NCI-H1436 treated with DMSO at 0.1 percent for 48 hours (cell line): ENCODE measurements at regions not wholly inside any gene's neighbourhood (a gene's known extent, or its start where the extent isn't known, plus 50 kb on each side); places are given as distances from the start of the nearest gene placed in this dataset.

Experiments
- DNase-seq: peaks from one replicate; lab custom pipeline; 2025; lab: John Stamatoyannopoulos, UW

GRCh38 chr1:239539051-239539450, 152.7 kb downstream of the CHRM3 start:
- DNase-seq = no peak

DNA sequence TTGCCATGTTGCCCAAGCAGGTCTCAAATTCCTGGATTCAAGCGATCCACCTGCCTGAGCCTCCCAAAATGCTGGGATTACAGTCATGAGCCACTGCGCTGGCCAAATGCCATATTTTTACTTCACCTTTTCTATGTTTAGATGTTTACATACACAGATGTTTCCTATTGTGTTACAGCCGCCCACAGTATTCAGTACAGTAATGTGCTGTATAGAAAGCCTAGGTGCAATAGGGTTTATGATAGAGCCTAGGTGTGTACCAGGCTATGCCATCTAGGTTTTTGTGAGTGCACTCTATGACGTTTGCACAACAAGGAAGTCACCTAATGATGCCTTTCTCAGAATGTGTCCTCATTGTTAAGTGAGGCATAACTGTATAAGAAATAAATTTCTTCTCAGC, 153.4 kb downstream of the CHRM3 start:
- DNase-seq = no peak

- DNase-seq = no peak
Measured at GRCh38 chr1:239543873-239544272, 157.5 kb downstream of the CHRM3 start.

DNA sequence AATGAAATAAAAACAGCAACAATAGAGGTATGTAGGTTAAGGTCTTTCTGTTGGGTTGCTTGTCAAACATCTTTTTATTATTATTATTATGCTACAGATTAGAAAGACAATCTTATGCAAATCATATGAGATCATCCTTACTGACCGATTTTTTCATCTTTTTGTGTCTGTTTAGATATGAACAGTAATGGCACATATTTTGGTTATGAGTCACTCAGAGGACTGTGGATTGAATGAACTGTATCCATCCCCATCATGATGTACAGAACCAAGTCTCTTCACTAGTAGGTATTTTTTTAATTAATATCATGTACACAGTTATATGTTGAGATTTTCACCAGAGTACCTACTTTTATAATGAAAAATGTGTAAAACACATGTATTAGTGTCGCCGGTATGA, 159.1 kb downstream of the CHRM3 start:
- no peak for DNase-seq

DNA sequence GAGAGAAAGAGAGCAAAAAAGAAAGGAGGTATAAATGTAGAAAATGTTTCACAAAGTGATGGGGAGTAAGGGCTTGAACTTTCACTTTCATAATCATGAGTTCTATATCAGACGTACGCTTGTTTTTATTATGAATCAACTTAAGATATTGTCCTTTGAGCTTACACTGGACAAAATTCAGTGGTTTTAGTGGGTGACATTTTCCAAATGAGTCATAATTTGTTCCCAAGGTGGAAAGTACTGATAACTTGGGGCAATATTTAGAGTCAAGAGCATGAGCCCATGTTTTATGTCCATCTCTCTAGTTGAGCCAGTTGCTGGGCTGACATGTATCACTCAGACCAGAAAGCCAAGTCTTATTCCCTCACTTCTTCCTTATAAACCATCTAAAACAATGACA, 161.6 kb downstream of the CHRM3 start:
- no peak for DNase-seq

- DNase-seq = no peak
Measured at GRCh38 chr1:239550178-239550577, 163.8 kb downstream of the CHRM3 start.

DNA sequence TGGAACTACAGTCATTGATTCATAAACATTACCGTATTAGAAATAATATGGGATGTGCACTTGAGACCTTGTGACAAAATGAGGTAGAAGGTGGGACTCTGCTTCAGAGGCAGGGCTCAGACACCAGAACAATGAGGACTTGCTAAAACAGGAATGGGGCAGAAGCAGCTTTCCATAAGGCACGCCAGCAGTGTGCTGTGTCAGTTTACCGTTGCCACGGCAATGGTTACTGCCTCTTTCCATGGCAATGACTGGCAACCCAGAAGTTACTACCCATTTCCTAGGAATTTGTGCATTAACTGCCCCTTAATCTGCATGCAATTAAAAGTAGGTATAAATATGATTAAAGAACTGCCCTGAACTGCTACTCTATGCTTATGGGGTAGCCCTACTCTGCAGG, 169.0 kb downstream of the CHRM3 start:
- no peak for DNase-seq

DNA sequence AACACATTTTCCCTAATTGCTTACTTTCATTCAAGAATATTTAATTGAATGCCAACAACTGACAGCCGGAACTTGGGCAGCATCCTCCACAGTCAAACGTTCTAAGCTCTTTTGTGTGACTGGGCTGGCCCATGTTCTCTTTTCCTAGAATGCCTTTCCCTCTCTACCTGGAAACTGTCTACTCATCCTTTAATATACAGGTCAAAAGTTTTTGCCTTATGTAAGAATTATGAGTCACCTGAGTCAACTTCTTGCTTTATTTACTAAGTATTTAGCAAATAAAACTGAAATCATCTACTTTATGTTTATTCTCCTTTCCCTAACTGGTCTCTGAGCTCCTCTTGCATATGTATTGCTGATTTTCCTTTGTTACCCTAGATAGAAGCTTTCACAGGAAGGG, 172.2 kb downstream of the CHRM3 start:
- no peak for DNase-seq

DNA sequence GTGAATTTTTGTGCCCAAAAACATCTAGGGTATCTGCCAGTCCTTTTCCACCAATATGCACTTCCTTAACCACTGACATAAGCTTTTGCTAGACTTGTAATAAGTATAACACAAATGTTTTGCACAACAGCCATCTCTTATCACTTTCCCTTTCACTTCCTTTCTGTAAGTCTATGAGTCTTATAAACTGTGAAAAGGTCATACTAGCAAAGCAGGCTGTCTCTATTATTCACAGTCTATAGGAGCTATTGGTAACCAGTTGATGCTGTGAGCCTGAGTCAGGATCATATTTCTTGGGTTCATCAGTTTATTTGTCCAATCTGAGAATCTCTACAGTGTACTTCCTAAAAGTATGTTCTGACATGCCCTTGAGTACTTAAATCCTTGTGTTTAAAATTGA, 172.6 kb downstream of the CHRM3 start:
- DNase-seq = no peak

GRCh38 chr1:239560921-239561320, 174.6 kb downstream of the CHRM3 start:
- no peak for DNase-seq

GRCh38 chr1:239562095-239562494, 175.7 kb downstream of the CHRM3 start:
- no peak for DNase-seq

DNA sequence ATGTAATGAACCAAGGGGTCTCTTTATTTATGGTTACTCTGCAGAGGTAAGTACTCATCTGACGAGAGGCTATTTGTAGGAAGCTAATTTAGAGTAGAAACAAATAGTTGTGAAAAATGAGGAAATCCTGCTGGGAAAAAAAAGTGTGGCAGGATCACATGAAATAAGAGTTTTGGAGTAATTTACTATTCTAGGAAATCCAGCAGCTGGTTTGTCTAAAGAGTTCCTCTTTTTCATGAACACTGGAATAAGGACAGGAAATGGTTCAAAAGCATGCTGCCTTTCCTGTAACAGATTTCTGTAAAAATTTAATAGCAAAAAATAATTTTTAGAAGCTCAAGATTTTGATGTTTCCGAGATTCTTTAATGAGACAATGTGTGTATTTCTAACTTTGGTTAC, 177.3 kb downstream of the CHRM3 start:
- no peak for DNase-seq

DNA sequence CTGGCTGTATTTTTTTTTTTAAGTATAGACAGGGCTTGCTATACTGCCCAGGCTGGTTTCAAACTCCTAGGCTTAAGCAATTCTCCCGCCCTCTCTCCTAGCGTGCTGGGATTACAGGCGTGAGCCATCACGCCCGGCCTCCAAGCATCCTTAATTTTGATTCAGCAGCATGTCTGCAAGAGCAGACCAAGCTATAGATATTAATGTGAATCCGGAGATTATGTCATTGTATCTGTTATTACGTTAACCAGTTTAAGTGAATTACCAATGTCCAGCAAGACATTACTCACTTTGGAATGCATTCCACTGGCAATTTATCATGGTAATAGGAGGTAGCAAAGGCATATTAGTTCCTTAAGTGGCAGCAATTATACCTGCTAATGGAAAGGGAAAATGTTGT, 179.7 kb downstream of the CHRM3 start:
- no peak for DNase-seq

DNA sequence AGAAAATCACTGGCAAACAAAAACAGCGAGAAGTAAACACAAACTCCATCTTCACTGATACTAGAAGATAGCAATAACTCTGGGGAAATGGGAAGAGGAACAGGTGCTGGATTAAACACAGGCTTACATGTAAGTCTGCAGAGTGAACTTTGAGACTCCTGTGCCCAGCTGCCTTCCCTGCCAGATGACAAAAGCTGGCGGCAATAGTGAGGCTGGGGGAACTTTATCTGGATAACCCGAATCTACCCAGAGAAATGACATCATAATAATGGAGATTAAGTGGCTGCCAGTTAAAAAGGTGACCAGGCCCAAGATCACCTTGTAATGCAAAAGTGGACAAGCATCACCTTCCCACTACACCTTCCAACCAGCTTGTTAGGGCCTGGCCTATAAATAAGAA, 184.5 kb downstream of the CHRM3 start:
- DNase-seq = no peak

DNA sequence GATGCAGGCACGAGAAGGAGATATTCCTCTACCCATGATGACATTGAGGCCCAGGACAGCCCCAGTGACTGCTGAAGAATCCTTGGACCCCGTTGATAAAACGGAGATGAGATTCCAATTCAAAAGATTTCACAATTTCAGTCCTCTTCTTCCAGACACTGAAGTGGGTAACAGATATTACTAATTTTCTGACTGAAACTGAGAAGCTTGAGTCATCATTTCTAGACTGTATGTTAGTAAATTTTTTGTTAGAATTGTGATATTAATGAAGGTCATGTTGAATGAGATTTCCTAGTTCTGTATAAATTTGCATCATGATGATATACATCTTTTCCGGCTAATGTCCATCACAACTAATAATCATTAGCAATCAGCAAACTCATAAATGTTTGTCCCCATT, 185.8 kb downstream of the CHRM3 start:
- no peak for DNase-seq

DNA sequence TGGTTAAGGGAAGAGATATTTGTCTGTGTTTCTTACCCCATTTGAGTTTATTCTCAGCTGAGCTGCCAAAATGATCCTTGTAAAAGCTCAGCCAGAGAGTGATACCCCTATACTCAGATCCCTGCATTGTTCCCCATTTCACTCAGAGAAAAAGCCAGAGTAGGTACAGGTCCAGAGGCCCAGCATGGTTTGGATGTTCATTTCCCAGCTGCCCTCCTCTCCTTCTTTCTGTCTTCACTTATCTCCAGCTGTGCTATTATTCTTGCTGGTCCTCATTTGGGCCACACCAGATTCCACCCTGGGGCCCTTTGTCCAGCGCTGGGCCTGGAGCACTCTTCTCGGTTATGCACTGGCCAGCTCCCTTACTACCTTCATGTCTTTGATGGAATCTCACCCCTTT, 187.7 kb downstream of the CHRM3 start:
- DNase-seq = no peak

DNA sequence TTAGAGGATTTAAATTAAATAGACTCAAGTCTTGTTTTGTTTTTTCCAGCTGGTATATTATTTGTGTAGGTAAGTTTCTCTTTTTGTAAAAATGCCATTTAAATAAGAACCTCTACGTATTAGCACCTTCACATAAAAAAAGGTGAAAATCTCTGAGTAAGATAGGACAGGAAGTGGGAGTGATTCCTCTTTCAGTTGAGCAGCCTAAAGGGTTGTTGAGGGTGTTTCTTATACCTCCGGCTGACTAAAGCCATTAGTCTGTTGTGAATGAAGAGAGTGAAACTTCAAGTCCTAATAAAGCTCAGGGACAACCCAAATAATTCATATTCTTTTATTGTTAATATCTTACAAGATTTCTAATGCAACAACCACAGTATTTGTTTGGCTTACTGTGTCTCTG, 188.7 kb downstream of the CHRM3 start:
- no peak for DNase-seq

DNA sequence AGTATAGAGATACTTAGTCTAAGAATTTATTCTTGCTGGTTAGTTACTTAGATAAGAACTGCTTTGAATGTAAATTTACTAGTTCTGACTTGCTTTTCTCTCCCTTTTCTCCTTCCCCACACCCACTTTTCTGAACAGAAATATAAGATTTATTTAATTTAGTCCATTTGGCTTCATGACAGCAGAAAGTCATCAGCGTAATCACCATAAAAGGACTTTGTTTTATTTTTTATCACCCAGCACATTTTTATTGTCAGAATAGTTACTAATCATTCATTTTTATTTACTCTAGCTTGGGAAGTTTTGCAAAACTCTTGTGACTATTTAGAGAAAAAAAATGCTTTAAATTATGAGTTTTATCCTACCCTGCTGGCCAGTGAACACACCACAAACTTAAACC, 197.2 kb downstream of the CHRM3 start:
- no peak for DNase-seq

GRCh38 chr1:239586128-239586527, 199.8 kb downstream of the CHRM3 start:
- DNase-seq = no peak

DNA sequence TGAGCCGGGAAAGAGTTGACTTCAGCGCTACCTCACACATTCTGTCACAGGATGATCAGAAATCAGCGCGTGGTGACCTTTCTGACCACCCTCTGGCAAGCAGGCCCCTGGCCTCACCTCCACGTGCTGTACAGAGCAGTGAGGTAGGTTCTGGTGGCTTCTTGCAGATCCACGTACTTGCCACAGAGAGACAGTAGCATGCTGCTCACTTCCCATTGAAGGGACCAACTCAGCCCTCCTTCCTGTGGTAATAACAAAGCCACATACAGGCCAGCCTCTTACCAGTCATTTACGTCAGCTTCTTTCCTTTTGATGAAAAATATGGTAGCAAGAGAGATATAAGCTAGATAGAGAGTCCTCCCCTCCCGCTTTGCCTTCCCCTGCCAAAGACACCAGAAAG, 200.7 kb downstream of the CHRM3 start:
- no peak for DNase-seq

DNA sequence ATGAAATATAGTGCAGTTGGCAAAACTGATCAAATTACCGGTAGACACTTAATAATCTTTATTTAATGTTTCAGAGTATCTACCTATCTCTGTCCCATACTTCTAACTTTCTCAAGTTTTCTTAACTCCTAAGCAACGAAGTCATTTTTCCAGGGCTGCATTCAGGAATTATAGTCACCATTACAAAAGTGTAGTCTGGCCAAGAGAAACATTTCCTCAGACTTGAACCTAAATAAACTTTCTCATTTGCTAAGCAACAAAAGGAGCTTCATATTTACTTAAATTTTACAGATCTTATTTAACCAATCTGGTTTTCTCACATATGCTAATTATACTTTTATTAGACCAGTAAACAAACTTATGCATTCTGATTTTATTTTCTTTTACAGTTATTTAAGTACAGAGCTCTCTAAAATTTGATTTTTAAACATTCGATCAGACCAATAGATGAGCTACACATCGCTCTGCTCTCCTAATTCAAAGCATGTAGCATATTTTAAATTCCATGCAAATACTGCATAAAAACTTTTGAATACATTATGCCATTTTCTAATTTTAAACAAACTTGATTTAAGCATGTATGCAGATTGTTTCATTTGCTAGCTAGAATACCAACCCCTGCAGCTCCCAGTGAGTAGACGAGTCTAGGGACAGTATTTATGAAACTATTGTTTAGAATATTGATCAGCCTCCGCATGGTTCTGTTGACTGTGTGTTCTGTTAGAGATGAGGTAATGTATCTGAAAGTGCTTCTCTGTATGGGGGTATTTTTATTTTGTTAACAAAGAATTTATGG, 201.4 kb downstream of the CHRM3 start:
- DNase-seq = no peak

GRCh38 chr1:239590556-239590955, 204.2 kb downstream of the CHRM3 start:
- DNase-seq = no peak

GRCh38 chr1:239593527-239593926, 207.2 kb downstream of the CHRM3 start:
- no peak for DNase-seq

DNA sequence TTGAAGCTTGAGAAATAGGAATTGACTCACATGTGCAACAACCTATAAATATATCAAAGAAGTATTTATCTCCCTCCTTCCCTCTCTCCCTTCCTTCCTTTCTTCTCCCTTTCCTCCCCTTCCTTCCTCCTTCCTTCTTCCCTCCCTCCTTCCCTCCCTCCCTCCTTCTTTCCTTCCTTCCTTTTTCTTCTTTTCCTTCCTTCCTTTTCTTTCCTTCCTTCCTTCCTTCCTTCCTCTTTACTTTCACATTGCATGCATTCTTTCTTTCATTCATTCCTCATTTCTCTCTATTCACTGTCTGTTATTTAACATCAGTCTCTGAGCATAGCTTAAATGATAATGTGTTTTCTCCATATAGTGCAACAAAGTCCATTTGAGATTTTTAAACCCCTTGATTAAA, 214.2 kb downstream of the CHRM3 start:
- no peak for DNase-seq

DNA sequence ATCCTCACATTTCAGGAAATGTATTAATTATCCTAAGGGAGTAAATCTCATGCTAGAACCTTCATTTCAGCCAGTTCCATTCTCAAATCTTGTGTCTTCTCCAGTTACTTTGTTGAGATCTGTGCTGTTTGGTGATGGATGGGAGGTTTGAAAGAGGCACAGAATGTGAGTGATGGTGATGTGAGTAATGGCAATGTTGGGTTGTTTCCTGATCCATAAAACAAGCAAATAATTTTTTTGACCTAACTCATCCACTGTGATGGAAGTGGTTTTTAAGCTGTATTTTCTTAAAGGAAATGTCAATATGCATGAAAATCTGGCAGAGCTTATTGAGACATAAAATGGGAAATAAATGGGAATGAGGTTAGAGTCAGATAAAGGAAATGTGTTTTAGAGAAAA, 214.7 kb downstream of the CHRM3 start:
- no peak for DNase-seq
